Panc1 (cell line): ENCODE measurements at regions not wholly inside any gene's neighbourhood (a gene's known extent, or its start where the extent isn't known, plus 50 kb on each side); places are given as distances from the start of the nearest gene placed in this dataset.
"Not testable (repeated sequence)": the region's sequence is repeated elsewhere in the genome, so short reads cannot be mapped to it uniquely, and the experiment has no call there.

Source experiments
- ATAC-seq: fragments of 200-7000 bp; cut with Tn5 transposase; 2 replicates; pipeline ENCODE4 v1.9.1; 2020; ENCODE audit warnings: mild to moderate bottlenecking, moderate library complexity
- BruUV-seq: library from RNA; stranded (reverse); fragments of 400-500 nt; replicated peaks from 2 replicates; lab custom pipeline; 2021; lab: Mats Ljungman, UMichigan
- CTCF ChIA-PET: fragments of 300-600 bp; sonication (Branson Sonifier 250); formaldehyde crosslinking; loops from one replicate; lab custom pipeline; 2022; ENCODE audit warnings: antibody characterized with exemption; lab: Charles Lee
- POLR2A ChIA-PET: fragments of 300-600 bp; sonication (Branson Sonifier 250); formaldehyde crosslinking; loops from one replicate; lab custom pipeline; 2022; ENCODE audit warnings: antibody characterized with exemption; lab: Charles Lee
- DNase-seq: peaks from one replicate; pipeline ENCODE4 v3.0.0-alpha.2; 2010; ENCODE audit warnings: low read depth, low spot score
- H3K27ac ChIP-seq: 2 replicates; pipeline ENCODE4 v1.5.1; 2011; ENCODE audit warnings: mild to moderate bottlenecking, low read length, inconsistent platforms
- H3K27me3 ChIP-seq: fragments of 200-500 bp; sonication (Bioruptor generic); 2 replicates; pipeline ENCODE4 v1.6.0; 2014; ENCODE audit warnings: low read length, inconsistent platforms; ENCODE audit not compliant: control insufficient read depth, insufficient read depth
- H3K36me3 ChIP-seq: fragments of 200-500 bp; sonication (Bioruptor generic); 2 replicates; pipeline ENCODE4 v1.5.1; 2014; ENCODE audit warnings: inconsistent platforms, mild to moderate bottlenecking, low read length, moderate library complexity; ENCODE audit not compliant: control insufficient read depth, insufficient read depth
- H3K4me1 ChIP-seq: 2 replicates; pipeline ENCODE4 v1.5.1; 2011; ENCODE audit warnings: inconsistent platforms, mild to moderate bottlenecking, low read length, moderate library complexity; ENCODE audit not compliant: control insufficient read depth, insufficient read depth
- H3K4me3 ChIP-seq, 2 experiments: 2 replicates each; pipeline ENCODE4 v1.5.1; 2011 to 2012; ENCODE audit warnings: low read depth in 2 of 2, low read length in 2 of 2, mild to moderate bottlenecking in 2 of 2, inconsistent platforms in 1 of 2, moderate library complexity in 1 of 2
- H3K9me3 ChIP-seq: fragments of 200-500 bp; sonication (Bioruptor generic); 2 replicates; pipeline ENCODE4 v1.5.1; 2014; ENCODE audit warnings: low read depth, mild to moderate bottlenecking, inconsistent platforms, low read length, moderate library complexity; ENCODE audit not compliant: control insufficient read depth, insufficient read depth
- REST ChIP-seq, 2 experiments: IDR thresholded peaks; 2 replicates each; pipeline ENCODE4 v1.6.1; 2011 to 2012; ENCODE audit warnings: low read depth in 2 of 2, control low read depth in 1 of 2, low read length in 1 of 2, mild to moderate bottlenecking in 1 of 2, moderate library complexity in 1 of 2; ENCODE audit not compliant: insufficient read depth in 1 of 2
- SIN3A ChIP-seq: IDR thresholded peaks from 2 replicates; pipeline ENCODE4 v1.6.1; 2012; ENCODE audit warnings: low read depth, mild to moderate bottlenecking, low read length, moderate library complexity, borderline replicate concordance; ENCODE audit not compliant: insufficient read depth
- TCF7L2 ChIP-seq: IDR thresholded peaks from 2 replicates; pipeline ENCODE4 v1.6.1; 2011; ENCODE audit warnings: mild to moderate bottlenecking, low read depth, low read length, inconsistent platforms
- in situ Hi-C: cut with HindIII; loops from 2 replicates; pipeline ENCODE4 v1.10.0; 2016; ENCODE audit warnings: low sequenced_read_pairs, low pct_unique_long_range_greater_than_20kb
- intact Hi-C: fragments of 100-400 bp; cut with micrococcal nuclease; formaldehyde crosslinking; loops from one replicate; pipeline ENCODE4 v1.10.0; 2022; ENCODE audit not compliant: unreplicated experiment

DNA sequence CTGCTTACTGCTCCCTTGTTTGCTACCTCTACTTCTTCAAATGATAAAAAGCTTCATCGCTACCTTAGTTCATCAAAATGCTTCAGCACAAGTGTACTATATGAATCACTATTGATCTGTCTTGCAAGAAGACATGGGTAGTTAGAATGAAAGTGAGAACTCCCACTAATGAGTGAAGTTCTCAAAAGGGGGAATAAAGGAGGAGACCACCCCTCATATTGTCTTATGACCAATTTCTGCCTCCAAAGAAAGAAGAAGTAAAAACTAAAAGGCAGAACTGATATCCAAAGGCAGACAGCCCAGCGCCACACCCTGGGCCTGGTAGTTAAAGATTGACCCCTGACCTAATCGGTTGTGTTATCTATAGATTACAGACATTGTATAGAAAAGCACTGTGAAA lies 63.4 kb upstream of the RAP1B start:
- H3K36me3 ChIP-seq, DNase-seq, ATAC-seq, in situ Hi-C loops, H3K4me1 ChIP-seq, H3K27me3 ChIP-seq, H3K4me3 ChIP-seq, H3K27ac ChIP-seq, CTCF ChIA-PET, intact Hi-C loops, BruUV-seq: not testable (repeated sequence)
- peaks cover 11% of the 10 kb centered on the region; the same call in 1 of the 2 replicates for H3K9me3 ChIP-seq
- POLR2A ChIA-PET, result interaction anchor here (0.6 kb wide), 1 partner anchor 322 kb away, joined by 3 read pairs; no protein-coding TSS in a partner anchor

- CTCF ChIA-PET, H3K9me3 ChIP-seq, ATAC-seq: not testable (repeated sequence)
Measured at GRCh38 chr12:68552605-68553195, 58.0 kb upstream of the RAP1B start.

DNA sequence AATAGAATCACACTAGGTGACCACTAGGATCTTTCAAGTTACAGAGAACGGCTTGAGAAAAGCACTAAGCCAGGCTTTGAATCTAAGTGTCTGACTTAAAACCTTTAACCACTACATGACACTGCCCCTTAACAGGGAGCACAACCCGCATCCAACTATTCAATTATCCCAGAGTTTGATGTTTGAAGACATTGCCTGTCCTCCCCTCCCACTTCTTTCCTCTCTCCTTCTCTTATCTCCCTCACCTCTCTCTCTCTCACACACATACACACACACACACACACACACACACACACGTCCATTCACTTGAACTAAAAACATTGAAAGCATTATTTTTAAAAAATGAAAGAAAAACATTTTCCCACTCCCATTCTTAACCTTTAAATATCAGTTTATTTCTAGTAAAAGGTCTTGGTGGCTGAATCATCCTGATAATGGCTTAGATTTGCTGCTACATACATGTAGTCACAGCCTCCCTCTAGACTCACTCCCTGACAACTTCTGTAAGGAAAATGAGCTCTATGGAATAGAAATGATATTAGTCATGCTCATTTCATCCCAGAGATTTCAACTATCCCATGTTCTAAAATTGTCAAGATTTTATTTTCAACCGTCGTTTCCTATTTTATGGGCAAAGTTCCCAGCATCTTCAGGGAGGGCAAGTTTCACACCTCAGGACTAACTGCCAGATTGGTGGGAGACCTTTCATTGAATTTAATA lies 53.5 kb upstream of the RAP1B start:
- DNase-seq (no peak), ATAC-seq (peak; percentile 87)
- TF ChIP-seq REST (IDR thresholded peaks at IDR 0.05; ENCODE audit: insufficient read depth in 1 of 2, low read depth in 2 of 2, low read length in 1 of 2) (no peak), SIN3A (no peak), TCF7L2 (peak; percentile 60)
- Histone ChIP-seq H3K36me3 (no peaks in the 10 kb centered on the region), H3K27me3 (no peaks in the 10 kb centered on the region), H3K4me3 (no peak overlapping the region; a peak in 1 of 4 replicates), H3K9me3 (no peaks in the 10 kb centered on the region), H3K27ac (peak overlapping the region; percentile 95), H3K4me1 (peaks cover 50% of the 10 kb centered on the region)
- BruUV-seq, result TSS peak; percentile 90
- CTCF ChIA-PET, result no interaction called here
- intact Hi-C loops (no loop called here), in situ Hi-C loops (no loop called here)
- POLR2A ChIA-PET, result interaction anchor here (0.7 kb wide), 2 partner anchors 30 to 65 kb away, joined by 5 to 7 read pairs; no protein-coding TSS in a partner anchor

More at GRCh38 chr12:68552605-68553195, 58.0 kb upstream of the RAP1B start:
- H3K36me3 ChIP-seq, in situ Hi-C loops, BruUV-seq, intact Hi-C loops, H3K27me3 ChIP-seq, H3K4me3 ChIP-seq, POLR2A ChIA-PET, DNase-seq: not testable (repeated sequence)
- Histone ChIP-seq H3K27ac (peak overlapping the region; percentile 46; the same call in 1 of the 2 replicates), H3K4me1 (peaks cover 14% of the 10 kb centered on the region)
